Neural cell (in vitro differentiated cells): ENCODE measurements at regions not wholly inside any gene's neighbourhood (a gene's known extent, or its start where the extent isn't known, plus 50 kb on each side); places are given as distances from the start of the nearest gene placed in this dataset.

Source experiments
- H2AFZ ChIP-seq: fragments of 200-600, 300-800 bp; sonication (generic), shearing (Covaris generic); 2 replicates; pipeline ENCODE4 v1.6.0; 2014; ENCODE audit warnings: low read depth, mild to moderate bottlenecking, antibody characterized with exemption, low read length, moderate library complexity
- H3F3A ChIP-seq: fragments of 200-600 bp; shearing (Covaris generic); 2 replicates; pipeline ENCODE4 v1.6.1; 2016; ENCODE audit warnings: mild to moderate bottlenecking, moderate library complexity, mixed read lengths, antibody characterized with exemption, low read length; ENCODE audit not compliant: insufficient read depth, poor library complexity, severe bottlenecking
- H3K27ac ChIP-seq: fragments of 200-600, 300-800 bp; sonication (generic), shearing (Covaris generic); 2 replicates; pipeline ENCODE4 v1.5.1; 2014; ENCODE audit warnings: mild to moderate bottlenecking, low read length, moderate library complexity
- H3K27me3 ChIP-seq: fragments of 300-800, 200-600 bp; sonication (generic), shearing (Covaris generic); 2 replicates; pipeline ENCODE4 v1.6.0; 2014; ENCODE audit warnings: mild to moderate bottlenecking, low read depth, low read length, moderate library complexity; ENCODE audit not compliant: insufficient read depth
- H3K36me3 ChIP-seq: fragments of 300-800, 200-600 bp; sonication (generic), shearing (Covaris generic); 2 replicates; pipeline ENCODE4 v1.5.1; 2014; ENCODE audit warnings: mild to moderate bottlenecking, antibody characterized with exemption, low read length, moderate library complexity; ENCODE audit not compliant: insufficient read depth
- H3K4me2 ChIP-seq: fragments of 300-800, 200-600 bp; sonication (generic), shearing (Covaris generic); 2 replicates; pipeline ENCODE4 v1.6.0; 2014; ENCODE audit warnings: mild to moderate bottlenecking, low read length
- H3K4me3 ChIP-seq: fragments of 300-800, 200-600 bp; sonication (generic), shearing (Covaris generic); 2 replicates; pipeline ENCODE4 v1.5.1; 2014; ENCODE audit warnings: mild to moderate bottlenecking, low read length, moderate library complexity
- H3K79me2 ChIP-seq: fragments of 200-600 bp; shearing (Covaris generic); replicated peaks from 2 replicates; pipeline ENCODE4 v1.6.0; 2014; ENCODE audit warnings: mild to moderate bottlenecking, low read length, moderate library complexity; ENCODE audit not compliant: insufficient read depth
- H3K9ac ChIP-seq: fragments of 300-800, 200-600 bp; sonication (generic), shearing (Covaris generic); 2 replicates; pipeline ENCODE4 v1.6.1; 2016; ENCODE audit warnings: mild to moderate bottlenecking, low read length, mixed read lengths
- H3K9me2 ChIP-seq: fragments of 200-600 bp; shearing (Covaris generic); 2 replicates; pipeline ENCODE4 v1.6.1; 2016; ENCODE audit warnings: mild to moderate bottlenecking, low read length, mixed read lengths; ENCODE audit not compliant: insufficient read depth
- H3K9me3 ChIP-seq: fragments of 200-600, 300-800 bp; sonication (generic), shearing (Covaris generic); 2 replicates; pipeline ENCODE4 v1.6.1; 2016; ENCODE audit warnings: mild to moderate bottlenecking, mixed run types, low read length, moderate library complexity, mixed read lengths
- H4K20me1 ChIP-seq: fragments of 200-600 bp; shearing (Covaris generic); 2 replicates; pipeline ENCODE4 v1.6.1; 2016; ENCODE audit warnings: mild to moderate bottlenecking, mixed run types; ENCODE audit not compliant: insufficient read depth
- CTCF ChIP-seq: fragments of 450-650 bp; IDR thresholded peaks from 2 replicates; pipeline ENCODE4 v1.5.1; 2014; ENCODE audit warnings: antibody characterized with exemption, mild to moderate bottlenecking, moderate library complexity; ENCODE audit not compliant: poor library complexity, severe bottlenecking
- EP300 ChIP-seq: fragments of 450-650 bp; conservative IDR thresholded peaks from 2 replicates; pipeline ENCODE4 v1.6.1; 2014; ENCODE audit warnings: antibody characterized with exemption, mild to moderate bottlenecking, moderate library complexity; ENCODE audit not compliant: poor library complexity, severe bottlenecking
- EZH2 ChIP-seq: fragments of 200-600, 300-800 bp; shearing (Covaris generic), sonication (generic); IDR thresholded peaks from 2 replicates; pipeline ENCODE4 v1.6.1; 2014; ENCODE audit warnings: antibody characterized with exemption, low read length, borderline replicate concordance, mild to moderate bottlenecking; ENCODE audit not compliant: insufficient read depth, poor library complexity, severe bottlenecking
- MXI1 ChIP-seq: fragments of 450-650 bp; conservative IDR thresholded peaks from 2 replicates; pipeline ENCODE4 v1.6.1; 2014; ENCODE audit warnings: antibody characterized with exemption, mild to moderate bottlenecking; ENCODE audit not compliant: poor library complexity, severe bottlenecking
- POLR2AphosphoS5 ChIP-seq: IDR thresholded peaks from 2 replicates; pipeline ENCODE4 v1.6.1; 2012
- RAD21 ChIP-seq: fragments of 450-650 bp; conservative IDR thresholded peaks from 2 replicates; pipeline ENCODE4 v1.6.1; 2014; ENCODE audit warnings: antibody characterized with exemption, mild to moderate bottlenecking, moderate library complexity
- REST ChIP-seq: IDR thresholded peaks from 2 replicates; pipeline ENCODE4 v1.6.1; 2012; ENCODE audit warnings: borderline replicate concordance
- SMC3 ChIP-seq: fragments of 450-650 bp; conservative IDR thresholded peaks from 2 replicates; pipeline ENCODE4 v1.6.1; 2014; ENCODE audit warnings: antibody characterized with exemption, mild to moderate bottlenecking, moderate library complexity; ENCODE audit not compliant: poor library complexity
- TAF1 ChIP-seq: IDR thresholded peaks from 2 replicates; pipeline ENCODE4 v1.6.1; 2012; ENCODE audit warnings: low read depth

GRCh38 chr6:82017288-82017687 lies 230.3 kb downstream of the IBTK start:
- no peak overlapping the region for H2AFZ ChIP-seq
- H3K4me2 ChIP-seq = no peak overlapping the region
- no peak for TF ChIP-seq TAF1
- TF ChIP-seq EP300 = no peak
- no peak for TF ChIP-seq SMC3
- TF ChIP-seq REST = no peak

GRCh38 chr6:82015526-82015925 lies 232.0 kb downstream of the IBTK start:
- no peaks in the 10 kb centered on the region for H3K9me2 ChIP-seq
- no peaks in the 10 kb centered on the region for H3K9me3 ChIP-seq
- TF ChIP-seq EP300 = no peak
- TF ChIP-seq MXI1 = no peak
- TF ChIP-seq REST = no peak
- TF ChIP-seq EZH2 = no peak
- no peak for TF ChIP-seq SMC3
- no peak for TF ChIP-seq RAD21
- TF ChIP-seq TAF1 = no peak
- no peak for TF ChIP-seq POLR2AphosphoS5
- no peak for TF ChIP-seq CTCF
- H3K4me2 ChIP-seq = no peak overlapping the region
- H4K20me1 ChIP-seq = no peaks in the 10 kb centered on the region
- H3F3A ChIP-seq = no peaks in the 10 kb centered on the region
- H3K27ac ChIP-seq = no peak overlapping the region
- H3K4me3 ChIP-seq = no peak overlapping the region
- H3K79me2 ChIP-seq = no peaks in the 10 kb centered on the region
- H3K27me3 ChIP-seq = no peaks in the 10 kb centered on the region
- H2AFZ ChIP-seq = no peak overlapping the region
- no peak overlapping the region for H3K9ac ChIP-seq
- no peaks in the 10 kb centered on the region for H3K36me3 ChIP-seq

More at GRCh38 chr6:82017288-82017687, 230.3 kb downstream of the IBTK start:
- H4K20me1 ChIP-seq = no peaks in the 10 kb centered on the region
- H3K27ac ChIP-seq = no peak overlapping the region
- H3K9me2 ChIP-seq = no peaks in the 10 kb centered on the region
- no peaks in the 10 kb centered on the region for H3K79me2 ChIP-seq
- H3K36me3 ChIP-seq = no peaks in the 10 kb centered on the region
- H3K9me3 ChIP-seq = no peaks in the 10 kb centered on the region
- no peak overlapping the region for H3K9ac ChIP-seq
- no peaks in the 10 kb centered on the region for H3F3A ChIP-seq
- H3K27me3 ChIP-seq = no peaks in the 10 kb centered on the region
- H3K4me3 ChIP-seq = no peak overlapping the region
